ENCODE measurements at regions not wholly inside any gene's neighbourhood (a gene's known extent, or its start where the extent isn't known, plus 50 kb on each side); places are given as distances from the start of the nearest gene placed in this dataset.
A peak's percentile ranks its signal among the peaks of the same experiment; 100 is the strongest.
"Not testable (repeated sequence)": the region's sequence is repeated elsewhere in the genome, so short reads cannot be mapped to it uniquely, and the experiment has no call there.

DNA sequence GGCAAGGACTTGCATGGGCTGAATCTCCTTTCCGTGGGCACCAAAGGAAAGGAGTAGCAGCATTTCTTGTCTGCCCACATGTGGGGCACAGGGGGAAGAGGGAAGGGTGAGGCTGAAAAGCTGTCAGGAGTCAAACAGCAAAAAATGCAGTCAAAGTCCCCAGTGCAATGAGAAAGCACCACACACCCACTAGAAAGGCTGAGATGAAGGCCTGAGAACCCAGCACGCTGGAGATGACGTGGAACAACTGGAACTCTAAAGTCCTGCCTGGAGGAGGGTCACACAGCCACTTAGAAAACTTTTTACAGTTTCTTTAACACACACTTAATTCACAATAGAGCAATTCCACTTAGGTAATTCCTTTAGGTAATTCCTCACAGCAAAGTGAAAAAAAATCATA is 94.6 kb upstream of the IGFBPL1 start:
- DNase-seq: no peak

GRCh38 chr9:38516273-38516672 is 92.0 kb upstream of the IGFBPL1 start:
- peak; percentile 1 for DNase-seq

- not testable (repeated sequence) for DNase-seq
Measured at GRCh38 chr9:38515055-38515454, 90.8 kb upstream of the IGFBPL1 start.

GRCh38 chr9:38510340-38510739 is 86.1 kb upstream of the IGFBPL1 start:
- DNase-seq: not testable (repeated sequence)

DNA sequence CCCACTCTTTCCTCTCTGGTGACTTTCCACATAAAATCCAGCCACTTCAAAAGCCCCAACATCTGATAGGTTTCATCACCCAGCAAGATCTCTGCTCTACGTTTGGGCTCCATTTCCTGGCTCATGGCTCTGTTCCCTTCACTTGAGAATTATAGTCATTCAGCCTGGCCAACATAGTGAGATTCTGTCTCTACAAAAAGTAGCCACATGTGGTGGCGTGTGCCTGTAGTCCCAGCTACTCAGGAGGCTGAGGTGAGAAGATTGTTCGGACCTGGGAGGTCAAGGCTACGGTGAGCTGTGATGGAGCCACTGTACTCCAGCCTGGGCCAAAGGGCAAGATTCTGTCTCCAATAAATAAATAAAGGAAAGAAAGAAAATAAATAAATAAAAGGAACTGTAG is 83.3 kb upstream of the IGFBPL1 start:
- DNase-seq: no peak

DNA sequence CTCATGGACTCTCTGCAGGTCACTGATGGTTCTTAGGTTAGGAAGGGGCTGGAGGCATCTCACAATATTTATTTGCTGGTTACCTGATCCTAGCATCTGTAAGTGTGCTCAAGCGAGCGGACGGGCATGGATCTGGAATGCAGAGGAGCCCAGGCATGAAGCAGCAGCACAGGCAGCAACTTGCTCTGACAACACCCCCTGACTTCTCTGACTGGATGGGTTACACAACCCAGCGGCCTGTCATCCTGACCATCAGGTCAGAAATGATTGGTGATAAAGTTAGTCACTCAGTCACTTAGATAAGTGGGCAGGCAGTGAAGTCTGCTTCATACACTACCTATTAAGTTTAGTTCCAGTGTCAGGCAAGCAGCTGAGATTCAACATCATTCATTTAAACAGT is 75.9 kb upstream of the IGFBPL1 start:
- DNase-seq: not testable (repeated sequence)

GRCh38 chr9:38498551-38498950 is 74.3 kb upstream of the IGFBPL1 start:
- DNase-seq: not testable (repeated sequence)

- no peak for DNase-seq
Measured at GRCh38 chr9:38489057-38489456, 64.8 kb upstream of the IGFBPL1 start.

DNA sequence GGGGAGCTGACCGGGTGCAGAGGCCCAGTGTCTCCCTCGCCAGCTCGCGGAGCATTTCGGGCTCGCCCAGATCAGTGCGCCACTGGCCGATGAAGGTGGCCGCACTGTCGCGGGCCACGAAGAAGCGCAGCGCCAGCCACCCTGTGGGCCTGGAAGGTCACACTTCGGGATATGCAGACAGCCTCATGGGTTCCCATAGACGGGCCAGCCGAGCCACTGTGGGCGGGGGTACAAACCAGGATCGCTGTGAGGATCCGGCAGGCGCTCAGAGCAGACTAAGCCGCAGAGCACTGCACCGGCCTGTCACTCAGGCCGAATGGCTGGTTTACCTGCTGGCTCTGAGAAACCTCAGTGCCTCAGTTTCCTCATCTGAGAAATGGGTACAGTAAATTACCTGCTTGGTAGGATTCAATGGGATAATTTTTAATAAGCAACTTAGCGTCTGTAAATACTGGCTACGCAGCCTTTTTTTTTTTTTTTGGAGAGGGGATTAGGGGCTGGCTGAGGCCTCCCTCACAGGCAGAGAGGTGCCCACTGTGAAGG is 64.0 kb upstream of the IGFBPL1 start:
- DNase-seq: no peak

DNA sequence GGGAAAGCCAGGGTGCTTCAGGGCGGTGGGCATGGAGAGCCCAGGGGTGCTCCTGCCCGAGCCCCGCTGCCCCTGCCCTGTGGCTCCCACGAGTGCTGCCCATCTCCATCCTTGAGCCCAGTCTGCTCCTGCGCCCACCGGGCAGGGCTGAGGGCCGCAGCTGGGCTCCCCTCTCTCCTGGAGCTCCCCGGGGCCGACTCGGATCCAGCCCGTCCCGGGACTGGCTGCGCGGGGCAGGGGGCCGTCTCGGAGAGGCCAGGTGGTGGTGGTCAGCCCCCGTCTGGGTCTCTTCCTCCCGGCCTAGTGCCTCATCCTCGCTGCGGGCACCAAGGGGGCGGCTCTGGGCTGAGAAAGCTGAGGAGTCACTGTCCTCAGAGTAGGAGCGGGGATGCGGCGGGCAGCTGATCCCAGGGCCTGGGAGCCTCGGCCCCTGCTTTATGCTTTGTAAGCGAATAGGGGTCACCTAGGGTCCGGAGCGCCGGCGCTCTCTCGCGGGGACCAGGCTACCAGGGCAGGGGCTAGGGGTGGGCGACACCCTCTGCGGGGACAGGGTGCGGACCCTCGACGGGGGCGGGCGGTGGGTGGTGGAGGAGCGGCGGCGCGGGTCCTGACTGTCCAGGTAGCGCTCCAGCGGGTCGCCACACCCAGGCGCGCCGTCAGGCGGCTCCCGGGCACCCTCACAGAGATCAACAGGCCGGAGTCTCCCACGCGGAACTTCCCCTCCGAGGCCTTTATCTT is 63.3 kb upstream of the IGFBPL1 start:
- DNase-seq: not testable (repeated sequence)

DNA sequence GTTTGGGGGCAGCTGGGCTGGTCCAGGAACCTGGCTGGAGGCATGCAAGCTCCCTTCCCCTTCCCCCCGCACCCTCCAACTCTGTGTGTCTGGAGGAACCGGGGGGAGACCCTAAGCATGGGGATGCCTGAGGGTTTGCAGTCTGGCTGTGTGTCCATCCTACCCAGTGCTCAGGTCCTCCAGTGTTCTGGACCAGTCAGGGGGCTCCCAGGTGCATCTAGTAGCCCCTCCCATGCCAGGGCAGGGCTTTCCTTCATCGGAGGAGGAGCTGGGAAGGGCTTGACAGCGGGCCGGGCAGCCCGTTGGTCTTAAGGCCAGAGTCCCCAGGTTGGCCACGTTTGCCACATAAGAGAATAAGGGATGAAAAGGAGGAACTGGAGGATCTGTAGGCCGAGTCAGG is 62.6 kb upstream of the IGFBPL1 start:
- no peak for DNase-seq

DNA sequence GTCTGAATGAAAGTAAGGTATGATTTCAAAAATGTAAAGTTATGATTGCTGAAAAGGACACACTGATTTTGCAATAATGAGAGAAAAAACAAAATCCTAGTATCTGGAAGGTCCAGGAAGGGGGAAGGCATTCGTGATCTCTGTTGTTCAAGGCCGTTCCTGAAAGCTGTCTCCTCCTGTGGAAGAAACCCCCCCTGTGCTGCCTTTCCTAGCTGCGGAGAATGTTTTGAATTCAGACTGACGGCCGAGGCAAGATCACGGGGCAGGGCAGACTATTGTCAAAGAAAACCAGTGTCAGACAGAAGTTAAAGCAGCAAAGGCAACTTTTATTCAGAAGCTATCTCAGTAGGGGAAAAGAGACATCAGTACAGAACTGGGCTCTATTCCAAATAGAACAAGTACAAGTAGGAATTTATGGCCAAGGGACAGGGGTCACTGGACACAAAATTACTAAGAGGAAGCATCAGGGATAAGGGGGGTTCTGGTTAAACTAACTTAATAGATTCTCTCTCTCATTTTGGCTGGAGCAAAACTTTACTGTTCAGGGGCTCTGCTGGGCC is 61.9 kb upstream of the IGFBPL1 start:
- DNase-seq: no peak

- DNase-seq: not testable (repeated sequence)
Measured at GRCh38 chr9:38484076-38484665, 59.9 kb upstream of the IGFBPL1 start.

- DNase-seq: no peak
Measured at GRCh38 chr9:38482918-38483592, 58.8 kb upstream of the IGFBPL1 start.

DNA sequence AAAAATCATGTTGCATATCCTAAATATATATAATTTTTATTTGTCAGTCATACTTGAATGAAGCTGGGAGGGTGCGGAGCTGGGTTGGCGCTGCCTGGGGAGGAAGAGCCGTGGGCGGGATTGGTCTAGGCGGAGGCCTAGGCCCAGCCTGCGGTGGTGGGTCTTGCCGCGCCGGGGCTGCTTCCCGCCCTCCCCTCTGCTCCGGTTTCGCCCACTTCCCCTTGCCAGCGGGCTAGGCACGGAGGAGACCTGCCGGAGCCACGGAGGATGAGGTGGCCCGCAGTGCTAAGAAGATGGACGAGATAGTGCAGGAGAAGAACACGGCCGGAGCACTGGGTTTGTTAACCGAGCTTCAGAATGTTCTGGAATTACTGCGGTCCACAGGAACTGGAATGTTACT is 54.0 kb upstream of the IGFBPL1 start:
- no peak for DNase-seq

DNA sequence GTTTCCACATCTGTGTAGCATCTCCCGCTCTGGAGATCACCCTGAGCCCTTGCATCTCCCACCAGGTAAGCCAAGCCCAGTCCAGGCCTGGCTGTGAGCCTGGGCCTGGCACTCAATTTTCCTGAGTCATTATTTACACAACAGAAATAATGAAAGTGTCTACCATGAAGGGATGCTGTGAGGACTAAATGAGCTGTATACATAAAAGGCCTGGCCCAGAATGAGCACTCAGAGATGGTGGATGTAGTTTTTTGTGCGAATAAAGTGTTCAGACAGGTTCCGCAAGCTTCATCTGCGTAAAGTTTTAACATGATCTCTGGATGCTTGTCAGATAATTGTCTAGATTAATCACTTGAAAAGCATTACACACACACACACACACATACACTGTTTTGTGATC is 50.2 kb upstream of the IGFBPL1 start:
- not testable (repeated sequence) for DNase-seq

Measured in fibroblast of upper back skin (primary cell).